A549 (cell line): ENCODE measurements at regions not wholly inside any gene's neighbourhood (a gene's known extent, or its start where the extent isn't known, plus 50 kb on each side); places are given as distances from the start of the nearest gene placed in this dataset.

Source experiments
- ATAC-seq, 2 experiments: fragments of 200-7000 bp in 1 of 2; fragments of >200 bp in 1 of 2; cut with Nextera tagmentation in 1 of 2; cut with Tn5 transposase in 1 of 2; 3 replicates each; pipeline versions ENCODE4 v1.8.0 to v1.9.1; 2018 to 2020; ENCODE audit warnings: mild to moderate bottlenecking in 1 of 2, moderate library complexity in 1 of 2
- CTCF ChIA-PET: fragments of 300-600 bp; sonication (Branson Sonifier 250); formaldehyde crosslinking; extraction: SDS; loops from one replicate; lab custom pipeline; 2021; ENCODE audit warnings: antibody characterized with exemption, inconsistent platforms; lab: Yijun Ruan, JAX
- POLR2A ChIA-PET: fragments of 350-600 bp; formaldehyde crosslinking; extraction: SDS; loops from one replicate; lab custom pipeline; 2021; ENCODE audit warnings: antibody characterized with exemption, inconsistent platforms; lab: Yijun Ruan, JAX
- DNase-seq, 2 experiments: peaks; one replicate each; pipeline versions ENCODE4 v3.0.0 to v3.0.0-alpha.2; 2011 to 2016; ENCODE audit warnings: low read depth in 1 of 2, low spot score in 1 of 2
- FAIRE-seq: peaks from 2 replicates; lab custom pipeline; 2011; peaks lifted over from hg19 to GRCh38; lab: Jason Lieb, UNC
- H3K27ac ChIP-seq, 2 experiments: fragments of >200 bp; sonication (Bioruptor Twin); formaldehyde crosslinking; 3 replicates each; pipeline ENCODE4 v1.5.1; 2016 to 2017
- H3K4me1 ChIP-seq: fragments of >200 bp; sonication (Bioruptor Twin); formaldehyde crosslinking; 3 replicates; pipeline ENCODE4 v1.6.1; 2016
- H3K4me2 ChIP-seq: fragments of >200 bp; sonication (Bioruptor Twin); formaldehyde crosslinking; 3 replicates; pipeline ENCODE4 v1.6.1; 2016
- H3K4me3 ChIP-seq: fragments of >200 bp; sonication (Bioruptor Twin); formaldehyde crosslinking; 3 replicates; pipeline ENCODE4 v1.5.1; 2016
- H3K9me3 ChIP-seq: fragments of >200 bp; sonication (Bioruptor Twin); formaldehyde crosslinking; 3 replicates; pipeline ENCODE4 v1.6.1; 2016
- CBX2 ChIP-seq: fragments of 200-600 bp; sonication (generic); IDR thresholded peaks from 2 replicates; pipeline ENCODE4 v1.6.1; 2016; ENCODE audit warnings: low read depth, mild to moderate bottlenecking, borderline replicate concordance
- CBX8 ChIP-seq: fragments of 200-600 bp; sonication (generic); IDR thresholded peaks from 2 replicates; pipeline ENCODE4 v1.6.1; 2016
- CEBPB ChIP-seq, 2 experiments: fragments of >200 bp in 1 of 2; sonication (Bioruptor Twin) in 1 of 2; formaldehyde crosslinking in 1 of 2; IDR thresholded peaks; 2 replicates each; pipeline ENCODE4 v1.6.1; 2012 to 2016
- CHD2 ChIP-seq: fragments of 150-350 bp; IDR thresholded peaks from 2 replicates; pipeline ENCODE4 v1.6.1; 2014; ENCODE audit warnings: low read length; ENCODE audit not compliant: partially characterized antibody
- CHD4 ChIP-seq: fragments of 200-600 bp; sonication (generic); IDR thresholded peaks from 2 replicates; pipeline ENCODE4 v1.6.1; 2016; ENCODE audit warnings: antibody characterized with exemption, mild to moderate bottlenecking, borderline replicate concordance
- HOXB13 ChIP-seq: fragments of 250-450 bp; sonication (Bioruptor Pico); IDR thresholded peaks from 2 replicates; pipeline ENCODE4 v1.5.0; 2020; ENCODE audit warnings: low read depth, mild to moderate bottlenecking, moderate library complexity
- HOXB5 ChIP-seq: fragments of 250-450 bp; sonication (Bioruptor Pico); IDR thresholded peaks from 2 replicates; pipeline ENCODE4 v1.5.0; 2020; ENCODE audit warnings: mild to moderate bottlenecking, moderate library complexity
- JUN ChIP-seq, 2 experiments: fragments of >200 bp; sonication (Bioruptor Twin); formaldehyde crosslinking; IDR thresholded peaks; 2 replicates in 1 of 2; 3 replicates in 1 of 2; pipeline ENCODE4 v1.6.1; 2016 to 2017
- KDM1A ChIP-seq: fragments of 200-600 bp; sonication (generic); IDR thresholded peaks from 2 replicates; pipeline ENCODE4 v1.6.1; 2016; ENCODE audit warnings: low read depth, mild to moderate bottlenecking
- MAFK ChIP-seq: fragments of 450-650 bp; IDR thresholded peaks from 2 replicates; pipeline ENCODE4 v1.6.1; 2014; ENCODE audit not compliant: partially characterized antibody
- NPAS2 ChIP-seq: fragments of 250-450 bp; sonication (Bioruptor Pico); IDR thresholded peaks from 2 replicates; pipeline ENCODE4 v1.8.0; 2022; ENCODE audit warnings: mild to moderate bottlenecking, moderate library complexity, borderline replicate concordance
- PHF8 ChIP-seq: fragments of 200-600 bp; sonication (generic); IDR thresholded peaks from 2 replicates; pipeline ENCODE4 v1.6.1; 2016; ENCODE audit warnings: low read depth, mild to moderate bottlenecking, antibody characterized with exemption, moderate library complexity, borderline replicate concordance
- TFCP2L1 ChIP-seq: fragments of 250-450 bp; sonication (Bioruptor Pico); IDR thresholded peaks from 2 replicates; pipeline ENCODE4 v1.5.0; 2021; ENCODE audit warnings: mild to moderate bottlenecking
- ZFP36 ChIP-seq: fragments of 450-650 bp; IDR thresholded peaks from 2 replicates; pipeline ENCODE4 v1.6.1; 2014; ENCODE audit warnings: borderline replicate concordance; ENCODE audit not compliant: partially characterized antibody
- ZNF302 ChIP-seq: fragments of 250-450 bp; sonication (Bioruptor Pico); IDR thresholded peaks from 2 replicates; pipeline ENCODE4 v1.9.0; 2021; ENCODE audit warnings: inconsistent platforms, mild to moderate bottlenecking, moderate library complexity
- WGBS: methylation state at CpG from one replicate; pipeline ENCODE4 v1.1.6; 2017; ENCODE audit errors: missing lambda C conversion rate; 5-methylcytosine and 5-hydroxymethylcytosine counted together
- TF ChIP-seq, protein P1 (sequence below): IDR thresholded peaks from 2 replicates; pipeline ENCODE4 v1.6.1; 2012; ENCODE audit warnings: low read depth, borderline replicate concordance
- TF ChIP-seq, protein P2 (sequence below): IDR thresholded peaks from 2 replicates; pipeline ENCODE4 v1.6.1; 2012
- TF ChIP-seq, protein P3 (sequence below): fragments of 200-600 bp; sonication (generic); IDR thresholded peaks from 2 replicates; pipeline ENCODE4 v1.6.1; 2016; ENCODE audit warnings: antibody characterized with exemption, mild to moderate bottlenecking, moderate library complexity
- TF ChIP-seq, protein P4 (sequence below): fragments of 450-650 bp; IDR thresholded peaks from 2 replicates; pipeline ENCODE4 v1.6.1; 2014; ENCODE audit warnings: antibody characterized with exemption
- TF ChIP-seq, protein P5 (sequence below): fragments of 150-350 bp; IDR thresholded peaks from 2 replicates; pipeline ENCODE4 v1.6.1; 2014; ENCODE audit warnings: low read depth, mild to moderate bottlenecking, low read length

DNA sequence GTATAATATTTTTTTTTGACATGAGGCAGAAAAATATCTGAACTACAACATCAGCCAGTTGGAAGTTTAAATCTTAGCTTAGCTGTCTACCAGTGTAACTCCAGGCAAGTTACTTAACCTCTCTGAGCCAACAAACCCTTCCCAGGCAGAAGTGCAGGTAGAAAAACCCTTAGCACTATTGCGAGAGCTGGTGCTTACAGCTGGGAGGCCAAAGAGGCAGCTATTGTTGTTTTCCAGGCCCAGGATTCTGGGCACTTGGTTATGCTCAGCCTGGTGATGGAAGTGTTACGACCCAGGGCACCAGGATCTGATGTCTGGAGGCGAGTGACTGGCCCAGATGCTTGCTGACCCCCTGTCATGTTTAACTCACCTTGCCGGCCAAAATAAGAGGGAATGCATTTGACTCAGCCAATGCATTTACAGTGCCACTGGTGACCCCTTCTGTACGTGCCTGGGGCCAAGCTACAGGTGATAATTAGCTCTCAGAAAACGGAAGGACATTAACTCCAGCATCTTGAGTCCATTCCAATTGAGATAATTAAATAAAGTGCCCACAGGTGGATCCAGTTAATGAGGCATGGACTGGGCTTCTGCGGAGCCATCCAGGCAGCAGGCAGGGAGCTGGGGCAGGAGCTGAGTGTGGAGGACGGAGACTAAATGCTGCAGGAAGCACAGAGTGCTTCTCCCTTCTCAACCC lies 126.5 kb upstream of the HABP2 start:
- FAIRE-seq (no peak), DNase-seq (no peak), ATAC-seq (no peak; a peak in 1 of 6 replicates)
- H3K27ac ChIP-seq, result no peak overlapping the region
- WGBS, result 90% methylated on average over 8 of the region's 8 CpGs
- no peak for TF ChIP-seq KDM1A
- TF ChIP-seq PHF8, result no peak
- TF ChIP-seq JUN (IDR thresholded peaks at IDR 0.05), result no peak
- CTCF ChIA-PET, result interaction anchor here (1.0 to 1.4 kb wide), 2 partner anchors 28 to 38 kb away, joined by 3 to 4 read pairs; no protein-coding TSS in a partner anchor
- H3K4me3 ChIP-seq, result no peak overlapping the region
- H3K9me3 ChIP-seq, result peaks cover 11% of the 10 kb centered on the region
- peaks cover 12% of the 10 kb centered on the region for H3K4me1 ChIP-seq
- POLR2A ChIA-PET, result no interaction called here
- H3K4me2 ChIP-seq, result peak overlapping the region; percentile 50

DNA sequence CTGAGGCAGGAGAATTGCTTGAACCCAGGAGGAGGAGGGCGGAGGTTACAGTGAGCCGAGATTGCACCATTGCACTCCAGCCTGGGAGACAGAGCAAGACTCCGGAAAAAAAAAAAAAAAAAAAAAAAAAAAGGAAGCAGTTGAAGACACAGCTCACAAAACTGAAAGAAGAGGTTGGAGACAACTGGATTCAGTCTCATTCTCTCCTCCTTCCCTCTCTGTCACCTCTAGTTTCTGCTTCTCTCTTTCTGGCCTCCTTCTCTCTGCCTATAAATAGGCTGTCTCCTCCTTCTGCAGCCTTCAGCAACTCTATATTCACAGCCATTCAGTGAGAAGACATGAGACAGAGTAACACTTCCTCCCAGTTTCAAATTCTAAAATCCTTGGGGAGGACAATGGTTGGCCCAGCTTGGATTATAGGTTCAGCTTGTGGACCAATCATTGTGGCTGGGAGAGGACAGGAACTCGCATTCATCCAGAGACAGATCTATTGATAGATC lies 125.6 kb upstream of the HABP2 start:
- TF ChIP-seq, protein P1, sequence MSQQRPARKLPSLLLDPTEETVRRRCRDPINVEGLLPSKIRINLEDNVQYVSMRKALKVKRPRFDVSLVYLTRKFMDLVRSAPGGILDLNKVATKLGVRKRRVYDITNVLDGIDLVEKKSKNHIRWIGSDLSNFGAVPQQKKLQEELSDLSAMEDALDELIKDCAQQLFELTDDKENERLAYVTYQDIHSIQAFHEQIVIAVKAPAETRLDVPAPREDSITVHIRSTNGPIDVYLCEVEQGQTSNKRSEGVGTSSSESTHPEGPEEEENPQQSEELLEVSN, result no peak
- TF ChIP-seq, protein P2, sequence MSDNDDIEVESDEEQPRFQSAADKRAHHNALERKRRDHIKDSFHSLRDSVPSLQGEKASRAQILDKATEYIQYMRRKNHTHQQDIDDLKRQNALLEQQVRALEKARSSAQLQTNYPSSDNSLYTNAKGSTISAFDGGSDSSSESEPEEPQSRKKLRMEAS, result no peak
- TF ChIP-seq, protein P3, sequence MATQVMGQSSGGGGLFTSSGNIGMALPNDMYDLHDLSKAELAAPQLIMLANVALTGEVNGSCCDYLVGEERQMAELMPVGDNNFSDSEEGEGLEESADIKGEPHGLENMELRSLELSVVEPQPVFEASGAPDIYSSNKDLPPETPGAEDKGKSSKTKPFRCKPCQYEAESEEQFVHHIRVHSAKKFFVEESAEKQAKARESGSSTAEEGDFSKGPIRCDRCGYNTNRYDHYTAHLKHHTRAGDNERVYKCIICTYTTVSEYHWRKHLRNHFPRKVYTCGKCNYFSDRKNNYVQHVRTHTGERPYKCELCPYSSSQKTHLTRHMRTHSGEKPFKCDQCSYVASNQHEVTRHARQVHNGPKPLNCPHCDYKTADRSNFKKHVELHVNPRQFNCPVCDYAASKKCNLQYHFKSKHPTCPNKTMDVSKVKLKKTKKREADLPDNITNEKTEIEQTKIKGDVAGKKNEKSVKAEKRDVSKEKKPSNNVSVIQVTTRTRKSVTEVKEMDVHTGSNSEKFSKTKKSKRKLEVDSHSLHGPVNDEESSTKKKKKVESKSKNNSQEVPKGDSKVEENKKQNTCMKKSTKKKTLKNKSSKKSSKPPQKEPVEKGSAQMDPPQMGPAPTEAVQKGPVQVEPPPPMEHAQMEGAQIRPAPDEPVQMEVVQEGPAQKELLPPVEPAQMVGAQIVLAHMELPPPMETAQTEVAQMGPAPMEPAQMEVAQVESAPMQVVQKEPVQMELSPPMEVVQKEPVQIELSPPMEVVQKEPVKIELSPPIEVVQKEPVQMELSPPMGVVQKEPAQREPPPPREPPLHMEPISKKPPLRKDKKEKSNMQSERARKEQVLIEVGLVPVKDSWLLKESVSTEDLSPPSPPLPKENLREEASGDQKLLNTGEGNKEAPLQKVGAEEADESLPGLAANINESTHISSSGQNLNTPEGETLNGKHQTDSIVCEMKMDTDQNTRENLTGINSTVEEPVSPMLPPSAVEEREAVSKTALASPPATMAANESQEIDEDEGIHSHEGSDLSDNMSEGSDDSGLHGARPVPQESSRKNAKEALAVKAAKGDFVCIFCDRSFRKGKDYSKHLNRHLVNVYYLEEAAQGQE, result no peak
- WGBS, result 56% methylated on average over 4 of the region's 4 CpGs
- FAIRE-seq (no peak), DNase-seq (no peak), ATAC-seq (no peak)
- POLR2A ChIA-PET, result no interaction called here
- Histone ChIP-seq H3K9me3 (peaks cover 13% of the 10 kb centered on the region; the same call in 2 of the 3 replicates), H3K27ac (no peak overlapping the region), H3K4me3 (no peak overlapping the region), H3K4me1 (peaks cover 12% of the 10 kb centered on the region), H3K4me2 (no peak overlapping the region)
- CTCF ChIA-PET, result interaction anchor here (1.4 kb wide), 1 partner anchor 27 kb away, joined by 4 read pairs; no protein-coding TSS in a partner anchor

DNA sequence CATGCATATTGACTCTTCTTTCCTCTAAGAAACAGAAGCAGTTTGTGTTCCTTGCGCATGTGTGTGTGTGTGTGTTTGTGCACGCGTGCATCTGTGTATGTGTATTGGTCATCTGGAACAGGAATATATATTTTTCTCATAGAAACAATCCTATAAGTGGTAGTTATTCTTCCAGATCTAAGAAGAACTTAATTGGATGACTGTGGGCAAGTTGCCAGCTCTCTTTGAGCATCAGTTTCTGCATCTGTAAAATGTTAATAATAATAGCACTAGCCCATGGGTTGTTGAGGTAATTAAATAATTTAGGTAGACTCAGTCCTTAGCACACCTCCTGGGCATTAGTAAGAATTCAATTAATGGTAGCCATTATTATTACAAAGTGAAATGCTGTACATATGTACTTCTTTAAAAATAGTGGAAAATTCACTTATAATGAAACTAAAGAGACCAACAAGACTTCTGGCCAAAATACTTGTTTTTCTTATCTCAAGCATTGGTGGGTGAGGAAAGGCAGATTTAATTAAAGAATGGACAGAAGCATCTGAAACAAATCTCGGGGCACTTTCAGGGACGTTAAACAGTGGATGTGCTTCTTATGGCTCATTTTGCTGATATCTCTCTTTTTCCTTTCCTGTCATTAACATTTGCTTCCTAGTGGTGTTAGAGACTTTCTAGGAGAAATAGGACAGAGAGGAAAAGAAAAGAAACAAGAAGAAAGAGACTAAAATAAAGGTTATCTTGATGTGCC lies 124.9 kb upstream of the HABP2 start:
- Histone ChIP-seq H3K27ac (no peak overlapping the region), H3K4me1 (peaks cover 12% of the 10 kb centered on the region), H3K4me2 (no peak overlapping the region), H3K4me3 (no peak overlapping the region), H3K9me3 (peaks cover 15% of the 10 kb centered on the region; the same call in 1 of the 3 replicates)
- ATAC-seq, result no peak
- no peak for FAIRE-seq
- POLR2A ChIA-PET, result no interaction called here
- WGBS, result 69% methylated on average over 5 of the region's 5 CpGs
- DNase-seq, result no peak
- CTCF ChIA-PET, result no interaction called here
- TF ChIP-seq CHD4 (no peak), ZNF302 (CRISPR knock-in tag) (no peak), CBX8 (no peak), CHD2 (no peak), NPAS2 (CRISPR knock-in tag) (no peak), TFCP2L1 (CRISPR knock-in tag) (no peak), HOXB13 (no peak), ZFP36 (no peak), HOXB5 (CRISPR knock-in tag) (no peak), CBX2 (no peak), CEBPB (IDR thresholded peaks at IDR 0.05) (no peak), MAFK (no peak)
- TF ChIP-seq, protein P3, result no peak
- TF ChIP-seq, protein P4, sequence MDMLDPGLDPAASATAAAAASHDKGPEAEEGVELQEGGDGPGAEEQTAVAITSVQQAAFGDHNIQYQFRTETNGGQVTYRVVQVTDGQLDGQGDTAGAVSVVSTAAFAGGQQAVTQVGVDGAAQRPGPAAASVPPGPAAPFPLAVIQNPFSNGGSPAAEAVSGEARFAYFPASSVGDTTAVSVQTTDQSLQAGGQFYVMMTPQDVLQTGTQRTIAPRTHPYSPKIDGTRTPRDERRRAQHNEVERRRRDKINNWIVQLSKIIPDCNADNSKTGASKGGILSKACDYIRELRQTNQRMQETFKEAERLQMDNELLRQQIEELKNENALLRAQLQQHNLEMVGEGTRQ, result no peak
- TF ChIP-seq, protein P5, sequence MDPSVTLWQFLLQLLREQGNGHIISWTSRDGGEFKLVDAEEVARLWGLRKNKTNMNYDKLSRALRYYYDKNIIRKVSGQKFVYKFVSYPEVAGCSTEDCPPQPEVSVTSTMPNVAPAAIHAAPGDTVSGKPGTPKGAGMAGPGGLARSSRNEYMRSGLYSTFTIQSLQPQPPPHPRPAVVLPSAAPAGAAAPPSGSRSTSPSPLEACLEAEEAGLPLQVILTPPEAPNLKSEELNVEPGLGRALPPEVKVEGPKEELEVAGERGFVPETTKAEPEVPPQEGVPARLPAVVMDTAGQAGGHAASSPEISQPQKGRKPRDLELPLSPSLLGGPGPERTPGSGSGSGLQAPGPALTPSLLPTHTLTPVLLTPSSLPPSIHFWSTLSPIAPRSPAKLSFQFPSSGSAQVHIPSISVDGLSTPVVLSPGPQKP, result no peak
